SIG-M5 (cell line): ENCODE measurements at regions not wholly inside any gene's neighbourhood (a gene's known extent, or its start where the extent isn't known, plus 50 kb on each side); places are given as distances from the start of the nearest gene placed in this dataset.
"Not testable (repeated sequence)": the region's sequence is repeated elsewhere in the genome, so short reads cannot be mapped to it uniquely, and the experiment has no call there.

Experiments used
- DNase-seq: peaks from one replicate; lab custom pipeline; 2025; lab: John Stamatoyannopoulos, UW

GRCh38 chr6:68059261-68059660 lies 575.8 kb upstream of the ADGRB3 start:
- no peak for DNase-seq

GRCh38 chr6:68056596-68056995 lies 578.5 kb upstream of the ADGRB3 start:
- not testable (repeated sequence) for DNase-seq

DNA sequence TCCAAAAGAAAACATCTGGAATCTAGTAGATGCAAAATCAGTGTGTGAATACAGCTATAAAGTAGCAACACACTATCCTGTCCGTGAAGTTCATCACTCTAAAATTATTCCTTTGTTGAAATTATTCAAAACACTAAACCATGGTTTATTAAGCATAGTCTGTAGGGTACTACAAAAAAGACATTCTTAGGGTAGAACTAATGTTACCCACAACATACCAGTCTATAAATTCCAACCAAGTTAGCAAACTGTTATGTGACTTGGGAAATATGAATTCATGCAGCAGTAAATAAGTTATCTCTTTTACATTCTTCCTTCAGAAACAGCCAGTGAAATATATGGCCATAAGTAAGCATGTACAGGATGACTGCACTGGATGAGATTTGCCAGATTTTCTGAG lies 580.3 kb upstream of the ADGRB3 start:
- DNase-seq: no peak

DNA sequence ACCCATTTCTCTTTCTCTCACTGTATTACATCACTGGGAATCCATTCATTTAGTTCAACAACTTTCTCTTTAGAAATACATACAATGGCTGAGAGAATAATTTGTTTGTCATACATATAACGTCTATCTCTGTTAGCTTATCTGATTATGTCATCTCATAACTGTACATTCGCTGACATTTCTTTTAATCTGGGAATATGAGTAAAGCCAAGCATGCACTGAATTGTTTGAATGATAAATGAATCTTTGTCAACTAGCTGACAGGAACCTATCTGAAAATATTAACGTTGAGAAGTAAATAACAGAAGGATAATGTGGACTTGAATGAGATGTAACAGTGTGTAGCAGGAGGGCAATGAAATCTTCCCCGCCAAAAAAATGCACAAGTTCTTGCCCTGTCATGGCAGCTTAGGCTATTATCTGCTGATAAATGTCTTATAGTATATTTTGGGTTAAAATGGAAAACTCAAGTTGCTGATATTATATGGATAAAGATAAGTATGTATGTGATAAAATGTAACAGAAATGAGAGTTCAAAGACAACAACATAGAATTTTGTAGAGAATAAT lies 581.2 kb upstream of the ADGRB3 start:
- DNase-seq: no peak

- no peak for DNase-seq
Measured at GRCh38 chr6:68052234-68052633, 582.8 kb upstream of the ADGRB3 start.

- DNase-seq: no peak
Measured at GRCh38 chr6:68049562-68049961, 585.5 kb upstream of the ADGRB3 start.

DNA sequence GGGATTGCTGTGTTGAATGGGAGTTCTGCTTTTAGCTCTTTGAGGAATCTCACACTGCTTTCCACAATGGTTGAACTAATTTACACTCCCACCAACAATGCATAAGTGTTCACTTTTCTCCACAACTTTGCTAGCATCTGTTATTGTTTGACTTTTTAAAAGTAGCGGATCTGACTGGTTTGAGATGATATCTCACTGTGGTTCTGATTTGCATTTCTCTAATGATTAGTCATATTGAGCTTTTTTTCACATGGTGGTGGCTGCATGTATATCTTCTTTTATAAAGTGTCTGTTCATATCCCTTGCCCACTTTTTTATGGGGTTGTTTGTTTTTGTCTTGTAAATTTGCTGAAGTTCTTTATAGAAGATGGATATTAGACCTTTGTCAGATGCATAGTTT lies 588.3 kb upstream of the ADGRB3 start:
- no peak for DNase-seq

- no peak for DNase-seq
Measured at GRCh38 chr6:68046302-68046701, 588.8 kb upstream of the ADGRB3 start.

- no peak for DNase-seq
Measured at GRCh38 chr6:68045193-68045592, 589.9 kb upstream of the ADGRB3 start.

- no peak for DNase-seq
Measured at GRCh38 chr6:68044264-68044663, 590.8 kb upstream of the ADGRB3 start.

DNA sequence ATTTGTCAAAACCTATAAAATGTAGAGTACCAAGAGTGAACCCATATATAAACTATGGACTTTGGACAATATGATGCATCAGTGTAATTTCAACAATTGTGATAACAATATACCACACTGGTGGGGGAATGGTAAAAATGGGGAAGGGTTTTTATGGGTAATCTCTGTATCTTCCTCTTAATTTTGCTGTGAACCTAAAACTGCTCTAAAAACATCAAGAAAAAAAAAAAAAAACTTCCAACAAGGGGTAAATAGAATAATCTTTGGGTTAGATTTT lies 592.0 kb upstream of the ADGRB3 start:
- no peak for DNase-seq

- no peak for DNase-seq
Measured at GRCh38 chr6:68042339-68043121, 592.6 kb upstream of the ADGRB3 start.

DNA sequence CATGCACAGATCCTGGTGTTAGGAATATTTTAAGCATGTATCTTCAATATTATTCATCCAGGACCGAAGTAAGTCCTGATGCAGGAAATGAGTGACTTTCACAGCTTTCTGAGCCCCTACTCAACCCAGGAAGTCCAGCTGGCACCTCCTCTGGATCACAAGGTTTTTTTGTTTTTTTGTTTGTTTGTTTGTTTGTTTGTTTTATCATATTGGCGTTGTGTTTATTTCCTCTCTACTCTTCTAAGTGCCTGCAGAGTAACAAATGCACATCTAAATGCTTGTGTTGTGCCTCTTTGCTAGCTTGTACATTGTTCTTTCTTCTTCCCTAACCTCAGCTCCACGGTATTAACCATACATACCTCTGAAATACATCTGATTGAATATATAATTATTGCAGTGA lies 594.3 kb upstream of the ADGRB3 start:
- DNase-seq: no peak

GRCh38 chr6:68040312-68040778 lies 594.7 kb upstream of the ADGRB3 start:
- DNase-seq: no peak

- no peak for DNase-seq
Measured at GRCh38 chr6:68039641-68040311, 595.3 kb upstream of the ADGRB3 start.

- DNase-seq: no peak
Measured at GRCh38 chr6:68038815-68039408, 596.2 kb upstream of the ADGRB3 start.

DNA sequence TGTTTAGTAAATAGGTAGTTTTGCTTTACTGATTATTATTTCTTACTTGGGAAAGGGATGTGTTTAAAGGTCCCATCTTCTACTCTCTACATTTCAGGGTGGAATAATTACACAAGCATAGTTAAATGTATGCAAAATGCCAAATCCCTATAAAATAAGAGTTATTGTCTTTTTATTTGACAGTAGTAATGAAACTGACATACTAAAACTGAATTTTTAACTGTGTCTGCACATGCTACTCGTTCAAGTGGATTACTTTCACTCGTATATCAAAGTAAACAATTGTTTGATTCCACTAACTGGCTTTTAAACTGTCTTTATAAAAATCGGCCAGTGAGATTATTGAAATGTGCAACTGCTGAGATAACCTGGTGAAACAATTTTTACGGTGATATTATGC lies 602.9 kb upstream of the ADGRB3 start:
- DNase-seq: no peak

DNA sequence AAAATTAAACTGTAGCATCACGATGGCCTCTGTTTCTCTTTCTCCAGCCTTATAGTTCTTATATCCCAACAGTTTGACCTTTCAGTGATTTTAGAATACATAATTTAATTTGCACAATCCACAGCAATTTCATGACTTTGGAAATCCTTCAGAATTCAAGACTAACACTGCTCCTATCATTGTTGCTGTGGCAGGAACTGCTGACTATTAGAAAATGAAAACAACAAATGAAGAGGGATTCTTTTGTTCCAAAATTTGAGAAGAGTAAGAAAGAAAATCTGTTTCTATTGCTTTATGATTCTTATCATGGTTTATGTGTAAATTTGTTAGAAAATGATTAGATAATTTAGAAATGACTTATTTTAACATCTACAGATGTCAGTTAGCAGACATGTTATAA lies 604.0 kb upstream of the ADGRB3 start:
- DNase-seq: no peak

- DNase-seq: no peak
Measured at GRCh38 chr6:68026483-68026882, 608.6 kb upstream of the ADGRB3 start.

DNA sequence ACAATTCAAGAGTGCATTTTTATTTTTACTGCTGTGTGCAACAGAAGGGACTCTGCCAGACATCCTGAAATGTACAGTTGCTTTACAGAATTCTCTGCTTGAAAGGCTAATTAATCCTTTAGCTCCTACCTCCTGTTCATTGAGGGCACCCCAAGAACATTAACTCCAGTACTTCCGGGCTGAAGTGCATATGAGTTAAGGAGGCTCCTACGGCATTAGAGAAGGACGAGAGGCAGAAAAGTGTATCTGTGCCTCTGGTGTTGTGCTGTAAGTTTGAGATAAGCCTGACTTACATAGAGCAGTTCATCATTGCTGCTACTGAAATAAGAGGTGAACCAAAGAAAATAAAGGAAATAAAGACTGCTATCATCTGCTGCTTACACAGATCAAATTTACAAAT lies 609.3 kb upstream of the ADGRB3 start:
- no peak for DNase-seq

GRCh38 chr6:68024570-68025269 lies 610.4 kb upstream of the ADGRB3 start:
- no peak for DNase-seq

DNA sequence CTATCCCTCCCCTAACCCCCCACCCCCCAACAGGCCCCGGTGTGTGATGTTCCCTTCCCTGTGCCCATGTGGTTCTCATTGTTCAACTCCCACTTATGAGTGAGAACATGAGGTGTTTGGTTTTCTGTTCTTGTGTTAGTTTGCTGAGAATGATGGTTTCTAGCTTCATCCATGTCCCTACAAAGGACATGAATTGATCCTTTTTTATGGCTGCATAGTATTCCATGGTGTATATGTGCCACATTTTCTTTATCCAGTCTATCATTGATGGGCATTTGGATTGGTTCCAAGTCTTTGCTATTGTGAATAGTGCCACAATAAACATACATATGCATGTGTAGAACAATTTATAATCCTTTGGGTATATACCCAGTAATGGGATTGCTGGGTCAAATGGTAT lies 612.1 kb upstream of the ADGRB3 start:
- not testable (repeated sequence) for DNase-seq
